Activated CD4-positive, alpha-beta T cell treated with anti-CD3 and anti-CD28 coated beads for 36 hours (primary cell): ENCODE measurements at regions not wholly inside any gene's neighbourhood (a gene's known extent, or its start where the extent isn't known, plus 50 kb on each side); places are given as distances from the start of the nearest gene placed in this dataset.
"Not testable (repeated sequence)": the region's sequence is repeated elsewhere in the genome, so short reads cannot be mapped to it uniquely, and the experiment has no call there.

Experiments used
- ATAC-seq: fragments of 200-7000 bp; cut with Tn5 transposase; one replicate; pipeline ENCODE4 v1.10.0; 2021; ENCODE audit warnings: mild to moderate bottlenecking, moderate library complexity
- CTCF ChIA-PET: fragments of 350-600 bp; sonication (Branson Sonifier 250); formaldehyde crosslinking; loops from one replicate; lab custom pipeline; 2021; ENCODE audit warnings: antibody characterized with exemption; lab: Charles Lee
- POLR2A ChIA-PET: fragments of 350-600 bp; sonication (Branson Sonifier 250); formaldehyde crosslinking; loops from one replicate; lab custom pipeline; 2021; ENCODE audit warnings: antibody characterized with exemption, inconsistent platforms; lab: Charles Lee
- DNase-seq: peaks from one replicate; pipeline ENCODE4 v3.0.0-alpha.2; 2020
- H3K27ac Mint-ChIP-seq: one replicate; pipeline ENCODE4 v1.8.0; 2021; ENCODE audit warnings: mixed read lengths
- H3K27me3 Mint-ChIP-seq: one replicate; pipeline ENCODE4 v1.8.0; 2021; ENCODE audit warnings: mixed read lengths
- H3K36me3 Mint-ChIP-seq: one replicate; pipeline ENCODE4 v1.8.0; 2021; ENCODE audit warnings: low read depth, mixed read lengths
- H3K4me1 Mint-ChIP-seq: one replicate; pipeline ENCODE4 v1.8.0; 2021; ENCODE audit warnings: mixed read lengths
- H3K4me3 Mint-ChIP-seq: one replicate; pipeline ENCODE4 v1.8.0; 2021; ENCODE audit warnings: mild to moderate bottlenecking, moderate library complexity, mixed read lengths
- H3K9me3 Mint-ChIP-seq: one replicate; pipeline ENCODE4 v1.8.0; 2021; ENCODE audit warnings: low read depth, mixed read lengths
- intact Hi-C, 2 experiments: fragments of 100-400 bp; cut with DNase I in 1 of 2; cut with micrococcal nuclease in 1 of 2; formaldehyde crosslinking; loops; one replicate each; pipeline versions ENCODE4 v1.14.2 to v1.15.1; 2022 to 2024; cut with DNase I, micrococcal nuclease

- Mint-ChIP-seq H3K27ac (no peak overlapping the region), H3K36me3 (no peaks in the 10 kb centered on the region), H3K4me3 (no peak overlapping the region), H3K27me3 (peaks cover 20% of the 10 kb centered on the region), H3K9me3 (no peaks in the 10 kb centered on the region), H3K4me1 (no peaks in the 10 kb centered on the region)
- POLR2A ChIA-PET: no interaction called here
- DNase-seq (no peak), ATAC-seq (no peak)
- CTCF ChIA-PET: no interaction called here
- intact Hi-C loops: no loop called here
Observed at GRCh38 chr17:62140836-62141235, 75.8 kb upstream of the MED13 start.

- ATAC-seq: no peak
- Mint-ChIP-seq H3K36me3 (no peaks in the 10 kb centered on the region), H3K27ac (no peak overlapping the region), H3K4me1 (no peaks in the 10 kb centered on the region), H3K27me3 (peaks cover 20% of the 10 kb centered on the region), H3K9me3 (no peaks in the 10 kb centered on the region), H3K4me3 (no peak overlapping the region)
- ChIA-PET POLR2A (no interaction called here), CTCF (no interaction called here)
- DNase-seq: no peak
- intact Hi-C loops: no loop called here
Observed at GRCh38 chr17:62140376-62140775, 75.3 kb upstream of the MED13 start.

GRCh38 chr17:62139690-62140354 lies 74.7 kb upstream of the MED13 start:
- H3K4me1 Mint-ChIP-seq, intact Hi-C loops, H3K9me3 Mint-ChIP-seq, CTCF ChIA-PET, DNase-seq, H3K4me3 Mint-ChIP-seq, POLR2A ChIA-PET, H3K27ac Mint-ChIP-seq, ATAC-seq, H3K36me3 Mint-ChIP-seq: not testable (repeated sequence)
- H3K27me3 Mint-ChIP-seq: peaks cover 20% of the 10 kb centered on the region

- no peak for DNase-seq
- ATAC-seq: no peak
- Mint-ChIP-seq H3K27ac (no peak overlapping the region), H3K36me3 (no peaks in the 10 kb centered on the region), H3K9me3 (no peaks in the 10 kb centered on the region), H3K27me3 (peaks cover 20% of the 10 kb centered on the region), H3K4me1 (no peaks in the 10 kb centered on the region), H3K4me3 (no peak overlapping the region)
- ChIA-PET CTCF (no interaction called here), POLR2A (no interaction called here)
- intact Hi-C loops: no loop called here
Observed at GRCh38 chr17:62139141-62139540, 74.1 kb upstream of the MED13 start.

GRCh38 chr17:62138676-62139121 lies 73.6 kb upstream of the MED13 start:
- H3K36me3 Mint-ChIP-seq, H3K9me3 Mint-ChIP-seq, H3K27ac Mint-ChIP-seq, CTCF ChIA-PET, H3K4me3 Mint-ChIP-seq, H3K4me1 Mint-ChIP-seq, POLR2A ChIA-PET, intact Hi-C loops: not testable (repeated sequence)
- ATAC-seq (peak; percentile 47), DNase-seq (peak; percentile 40)
- H3K27me3 Mint-ChIP-seq: peaks cover 20% of the 10 kb centered on the region

GRCh38 chr17:62137734-62138624 lies 72.9 kb upstream of the MED13 start:
- DNase-seq (peak; percentile 51), ATAC-seq (peak; percentile 47)
- H3K27ac Mint-ChIP-seq, H3K4me3 Mint-ChIP-seq, H3K36me3 Mint-ChIP-seq, H3K4me1 Mint-ChIP-seq, H3K9me3 Mint-ChIP-seq, intact Hi-C loops, POLR2A ChIA-PET: not testable (repeated sequence)
- CTCF ChIA-PET: interaction anchor here (0.7 kb wide), 1 partner anchor 1254 kb away, joined by 3 read pairs; no protein-coding TSS in a partner anchor
- peaks cover 20% of the 10 kb centered on the region for H3K27me3 Mint-ChIP-seq

- H3K36me3 Mint-ChIP-seq, intact Hi-C loops, ATAC-seq, DNase-seq, H3K27ac Mint-ChIP-seq, POLR2A ChIA-PET, H3K4me1 Mint-ChIP-seq, H3K9me3 Mint-ChIP-seq, H3K4me3 Mint-ChIP-seq: not testable (repeated sequence)
- CTCF ChIA-PET: interaction anchor here (0.7 kb wide), 1 partner anchor 1255 kb away, joined by 3 read pairs; no protein-coding TSS in a partner anchor
- peaks cover 20% of the 10 kb centered on the region for H3K27me3 Mint-ChIP-seq
Observed at GRCh38 chr17:62137013-62137733, 72.1 kb upstream of the MED13 start.

GRCh38 chr17:62135742-62136141 lies 70.7 kb upstream of the MED13 start:
- intact Hi-C loops: no loop called here
- H3K36me3 Mint-ChIP-seq: no peaks in the 10 kb centered on the region
- ChIA-PET CTCF (no interaction called here), POLR2A (no interaction called here)
- DNase-seq (no peak), ATAC-seq (no peak)
- H3K4me3 Mint-ChIP-seq: no peak overlapping the region
- peaks cover 17% of the 10 kb centered on the region for H3K27me3 Mint-ChIP-seq
- no peaks in the 10 kb centered on the region for H3K9me3 Mint-ChIP-seq
- H3K27ac Mint-ChIP-seq: no peak overlapping the region
- no peaks in the 10 kb centered on the region for H3K4me1 Mint-ChIP-seq

- ATAC-seq, intact Hi-C loops, H3K4me1 Mint-ChIP-seq, DNase-seq, H3K9me3 Mint-ChIP-seq, H3K27ac Mint-ChIP-seq, H3K36me3 Mint-ChIP-seq, H3K4me3 Mint-ChIP-seq, CTCF ChIA-PET: not testable (repeated sequence)
- POLR2A ChIA-PET: interaction anchor here (0.7 kb wide), 1 partner anchor 109 kb away, joined by 3 read pairs; no protein-coding TSS in a partner anchor
- peaks cover 14% of the 10 kb centered on the region for H3K27me3 Mint-ChIP-seq
Observed at GRCh38 chr17:62135096-62135495, 70.0 kb upstream of the MED13 start.

- CTCF ChIA-PET: interaction anchor here (0.6 kb wide), 1 partner anchor 52 kb away, joined by 3 read pairs; no protein-coding TSS in a partner anchor
- POLR2A ChIA-PET: no interaction called here
- no peak overlapping the region for H3K27ac Mint-ChIP-seq
- no peaks in the 10 kb centered on the region for H3K36me3 Mint-ChIP-seq
- H3K9me3 Mint-ChIP-seq: no peaks in the 10 kb centered on the region
- DNase-seq: no peak
- no peak overlapping the region for H3K4me3 Mint-ChIP-seq
- ATAC-seq: no peak
- no peaks in the 10 kb centered on the region for H3K4me1 Mint-ChIP-seq
- intact Hi-C loops: no loop called here
- H3K27me3 Mint-ChIP-seq: peaks cover 11% of the 10 kb centered on the region
Observed at GRCh38 chr17:62134397-62134796, 69.3 kb upstream of the MED13 start.

GRCh38 chr17:62131271-62131670 lies 66.2 kb upstream of the MED13 start:
- H3K27ac Mint-ChIP-seq, POLR2A ChIA-PET: not testable (repeated sequence)

More at GRCh38 chr17:62131271-62131670, 66.2 kb upstream of the MED13 start:
- H3K36me3 Mint-ChIP-seq, CTCF ChIA-PET, intact Hi-C loops, ATAC-seq, H3K9me3 Mint-ChIP-seq, H3K27me3 Mint-ChIP-seq, DNase-seq, H3K4me1 Mint-ChIP-seq, H3K4me3 Mint-ChIP-seq: not testable (repeated sequence)
